Forelimb muscle (tissue), 1 donor: ENCODE measurements at regions not wholly inside any gene's neighbourhood (a gene's known extent, or its start where the extent isn't known, plus 50 kb on each side); places are given as distances from the start of the nearest gene placed in this dataset.

Source experiments
- DNase-seq: peaks from one replicate; pipeline ENCODE4 v3.0.0-alpha.2; 2013; ENCODE audit warnings: low read depth

DNA sequence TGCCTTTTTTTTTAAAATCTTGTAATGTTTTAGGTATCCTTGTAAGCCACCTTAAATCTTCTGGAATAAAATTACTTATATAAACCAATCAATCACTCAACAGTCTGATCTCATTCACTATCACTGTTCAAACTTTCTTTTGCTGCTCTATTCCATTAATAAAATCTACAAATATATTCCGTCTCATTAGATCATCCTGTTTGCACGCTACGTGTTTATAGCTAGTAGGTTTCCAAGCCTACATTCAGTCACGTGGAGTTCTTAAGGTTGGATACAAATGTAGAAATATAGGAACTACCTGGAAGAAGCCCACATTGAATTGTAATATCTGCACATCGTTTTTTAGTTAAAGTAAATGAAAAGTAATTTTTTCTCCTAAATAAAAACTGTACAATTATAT, 274.8 kb upstream of the CNTN4 start:
- DNase-seq, result no peak

DNA sequence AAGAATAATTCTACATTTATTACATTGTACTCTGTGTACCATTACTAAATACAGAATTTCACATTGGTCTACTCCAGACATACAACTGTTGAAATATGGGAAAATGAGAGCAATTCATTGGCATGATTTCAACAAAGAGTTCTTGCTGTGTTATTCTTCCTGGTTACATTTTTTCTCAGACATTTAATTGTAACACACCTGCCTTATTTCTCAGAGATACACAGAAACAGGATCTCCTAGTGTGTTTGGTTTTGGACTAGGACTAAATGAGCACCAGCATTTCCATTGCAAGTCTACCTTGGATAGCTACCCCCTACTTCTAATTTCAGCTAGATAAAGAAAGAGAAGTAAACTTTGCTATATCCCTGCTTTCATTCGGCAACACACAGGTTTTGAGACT, 274.3 kb upstream of the CNTN4 start:
- no peak for DNase-seq

DNA sequence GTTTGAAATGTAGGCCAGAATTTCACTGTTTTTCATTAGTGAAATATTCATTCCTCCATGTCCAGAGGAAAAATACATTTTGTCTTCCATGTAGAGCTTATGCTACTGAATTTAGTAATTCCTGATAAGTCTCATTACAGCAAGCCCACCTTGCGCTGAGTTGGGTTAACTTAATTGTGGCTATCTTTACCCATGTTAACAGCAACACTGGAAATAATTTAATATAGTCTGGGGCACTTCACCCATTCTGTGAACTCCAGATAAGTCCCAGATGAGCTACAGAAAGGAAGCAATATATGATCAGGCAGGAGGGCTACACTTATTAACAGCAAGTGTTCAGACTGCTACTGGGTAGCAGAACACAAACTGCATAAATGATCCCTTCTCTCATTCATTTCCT, 270.1 kb upstream of the CNTN4 start:
- DNase-seq, result no peak

DNA sequence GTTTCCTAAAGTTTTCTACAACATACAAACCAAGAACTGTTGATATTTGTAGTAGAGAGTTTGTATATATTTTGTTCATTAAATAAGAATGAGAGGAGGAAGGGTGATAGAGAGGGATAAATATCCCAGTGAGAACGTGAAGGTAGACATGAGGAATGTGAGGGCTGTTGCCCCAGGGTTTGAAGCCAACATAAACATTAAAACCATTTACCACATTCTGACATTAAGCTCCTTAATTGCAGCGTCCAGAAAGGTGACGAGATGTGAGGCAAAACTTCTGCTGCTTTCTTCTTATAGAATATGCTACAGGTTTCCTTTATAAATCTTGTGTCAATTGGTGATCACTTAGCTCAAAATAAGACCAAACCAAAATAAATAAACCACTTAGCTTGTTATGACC, 267.8 kb upstream of the CNTN4 start:
- no peak for DNase-seq

DNA sequence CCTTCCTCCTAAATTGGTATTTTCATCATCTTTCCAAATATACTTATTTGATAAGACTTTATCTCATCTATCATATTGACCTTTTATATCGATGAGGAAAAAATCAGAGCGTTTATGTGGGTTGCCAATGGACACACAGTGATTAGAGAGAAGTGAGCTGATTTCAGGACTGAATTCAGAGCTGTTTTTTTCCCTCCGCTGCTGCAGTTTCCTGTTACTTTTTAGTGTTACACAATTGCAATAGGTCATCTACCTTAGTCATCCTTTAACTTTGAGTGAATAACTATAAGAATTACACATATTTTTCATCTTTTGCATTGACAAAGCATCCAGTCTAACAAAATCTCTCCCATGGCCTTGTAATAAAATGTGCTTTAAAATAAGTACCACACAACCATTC, 266.3 kb upstream of the CNTN4 start:
- DNase-seq, result no peak

DNA sequence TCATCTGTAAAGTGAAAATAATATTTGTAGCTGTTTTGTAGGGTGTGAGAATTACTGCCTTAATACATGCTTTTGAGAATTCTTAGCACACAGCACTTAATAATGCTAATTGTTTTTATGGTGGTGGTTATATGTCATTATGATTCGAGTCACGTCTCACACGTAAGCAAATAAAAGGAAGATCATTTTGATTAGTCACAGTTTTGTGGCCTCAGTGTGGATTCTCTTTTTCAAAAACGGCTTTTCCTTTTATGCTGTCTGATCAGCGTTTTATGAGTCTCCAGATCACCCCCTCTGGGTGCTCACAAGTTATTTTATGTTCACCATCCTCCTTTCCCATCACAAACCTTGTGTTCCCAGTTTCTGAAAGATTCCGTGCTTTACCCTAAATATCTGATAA, 255.6 kb upstream of the CNTN4 start:
- DNase-seq, result no peak

DNA sequence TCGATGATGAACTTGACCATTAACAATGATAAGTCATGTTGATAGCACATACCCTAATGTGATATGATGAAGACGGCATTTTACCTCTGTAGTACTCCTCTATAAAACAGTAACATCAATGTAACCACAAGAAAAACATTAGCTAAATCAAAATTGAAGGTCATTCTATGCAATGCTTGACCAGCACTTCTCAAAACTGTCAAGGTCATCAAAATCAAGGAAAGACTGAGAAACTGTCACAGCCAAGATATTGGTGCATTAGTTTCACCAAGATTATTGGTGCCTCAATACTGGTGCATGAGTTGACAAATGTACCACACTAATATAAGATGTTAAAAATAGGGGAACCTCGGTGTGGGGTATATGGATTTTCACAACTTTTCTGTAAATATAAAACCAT, 251.1 kb upstream of the CNTN4 start:
- DNase-seq, result no peak

DNA sequence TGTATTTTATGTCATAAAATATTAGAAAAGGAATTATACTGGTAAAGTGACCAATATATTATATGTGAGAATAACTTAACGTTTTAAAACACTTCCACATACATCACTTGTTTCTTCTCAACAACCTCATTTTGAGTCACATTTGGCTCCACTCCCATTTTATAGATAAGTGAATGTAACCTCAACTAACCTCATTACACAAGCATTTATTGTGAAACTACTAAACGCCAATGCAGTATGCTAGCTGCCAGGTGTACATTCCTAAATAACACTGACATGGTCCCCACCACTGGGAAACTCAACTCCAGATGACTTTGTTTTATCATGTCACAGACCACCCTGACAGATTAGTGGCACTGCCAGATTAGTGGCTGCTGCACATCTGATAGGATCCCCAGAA, 249.7 kb upstream of the CNTN4 start:
- DNase-seq, result no peak

DNA sequence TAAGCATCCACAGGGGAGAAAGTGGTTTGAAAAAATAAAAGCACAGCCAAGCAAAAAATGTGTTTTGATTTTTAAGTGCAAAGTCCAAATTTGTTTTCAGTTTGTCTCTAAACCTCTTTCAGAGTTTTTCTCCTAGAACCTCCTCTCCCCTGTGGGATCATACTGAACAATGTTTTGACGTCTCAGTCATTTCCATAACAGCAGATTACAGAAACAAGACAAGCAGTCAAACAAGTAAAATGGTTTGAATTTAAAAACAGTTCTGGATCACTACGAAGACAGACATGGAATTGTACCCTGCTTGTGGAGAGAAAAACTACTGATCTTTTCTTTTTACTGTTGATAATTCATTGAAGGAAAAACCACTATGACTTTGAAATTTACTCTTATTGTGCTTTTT, 245.7 kb upstream of the CNTN4 start:
- DNase-seq, result no peak

DNA sequence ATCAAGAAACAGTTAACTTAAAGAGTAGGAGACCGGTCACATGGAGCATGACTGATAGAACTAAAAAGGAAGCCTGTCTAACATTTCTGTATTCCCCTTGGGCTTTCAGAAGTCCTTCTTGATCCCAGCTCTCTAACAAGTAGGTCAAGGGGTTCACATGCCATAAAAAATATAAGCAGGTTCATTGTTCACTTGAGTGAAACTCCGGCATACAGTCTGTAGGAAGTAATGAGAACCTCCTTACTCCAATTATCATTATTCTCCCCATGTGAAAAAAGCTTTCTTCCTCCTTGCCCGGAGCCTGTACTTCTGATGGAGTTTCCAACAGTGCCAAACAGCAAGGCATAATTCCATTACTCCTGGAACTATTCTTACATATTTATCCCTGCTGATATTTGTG, 242.8 kb upstream of the CNTN4 start:
- no peak for DNase-seq

DNA sequence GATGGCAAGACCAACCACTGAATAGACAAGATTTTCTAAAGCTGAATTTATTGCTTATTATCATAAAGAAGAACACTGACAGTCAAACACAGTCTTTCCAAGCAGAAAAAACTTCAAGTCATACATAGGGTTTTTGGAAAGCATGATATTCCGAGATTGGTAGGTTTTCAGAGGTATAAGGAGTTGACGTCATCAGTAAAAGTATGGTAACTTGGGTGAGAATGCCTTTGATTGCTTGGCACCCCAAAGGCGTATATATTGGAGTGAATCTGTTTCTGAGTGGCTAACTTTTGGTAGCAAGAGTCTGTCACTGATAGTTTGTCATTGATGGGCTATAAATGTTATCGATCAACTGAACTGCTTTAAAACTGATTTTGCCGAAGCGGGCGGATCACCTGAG, 227.9 kb upstream of the CNTN4 start:
- DNase-seq, result no peak

DNA sequence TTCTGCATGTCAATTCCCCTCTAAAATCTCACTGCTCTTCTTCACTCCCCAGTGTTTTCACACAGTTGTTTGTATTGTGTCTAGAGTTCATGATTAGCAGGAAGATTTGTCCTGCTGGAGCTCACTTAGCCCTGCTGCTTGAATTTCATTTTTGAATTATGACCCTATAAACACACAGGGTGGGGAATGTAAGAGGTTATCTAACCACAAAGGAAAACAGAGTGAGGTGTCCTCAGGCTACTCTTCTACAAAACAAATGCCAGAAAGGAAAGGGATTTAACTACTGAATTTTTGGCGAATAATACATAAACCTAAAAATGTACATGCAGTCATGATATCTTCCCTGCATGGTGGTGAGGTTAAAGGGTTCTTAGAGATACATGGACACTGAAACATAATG, 215.1 kb upstream of the CNTN4 start:
- no peak for DNase-seq

DNA sequence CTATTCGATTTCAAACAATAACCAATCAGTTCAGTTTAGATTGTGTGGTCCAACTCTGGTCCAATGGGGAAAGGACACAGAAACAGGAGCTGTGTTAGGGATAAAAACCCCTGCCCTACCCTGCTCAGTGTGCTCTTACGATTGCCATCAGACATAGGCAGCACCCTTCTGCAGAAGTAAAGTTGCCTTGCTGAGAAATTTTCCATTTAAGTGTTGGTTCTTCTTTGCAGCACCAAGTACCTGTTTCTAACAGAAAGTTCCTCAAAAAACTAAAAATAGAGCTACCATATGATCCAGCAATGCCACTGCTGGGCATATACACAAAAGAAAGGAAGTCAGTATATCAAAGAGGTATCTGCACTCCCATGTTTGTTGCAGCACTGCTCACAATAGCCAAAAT, 206.2 kb upstream of the CNTN4 start:
- DNase-seq, result no peak

DNA sequence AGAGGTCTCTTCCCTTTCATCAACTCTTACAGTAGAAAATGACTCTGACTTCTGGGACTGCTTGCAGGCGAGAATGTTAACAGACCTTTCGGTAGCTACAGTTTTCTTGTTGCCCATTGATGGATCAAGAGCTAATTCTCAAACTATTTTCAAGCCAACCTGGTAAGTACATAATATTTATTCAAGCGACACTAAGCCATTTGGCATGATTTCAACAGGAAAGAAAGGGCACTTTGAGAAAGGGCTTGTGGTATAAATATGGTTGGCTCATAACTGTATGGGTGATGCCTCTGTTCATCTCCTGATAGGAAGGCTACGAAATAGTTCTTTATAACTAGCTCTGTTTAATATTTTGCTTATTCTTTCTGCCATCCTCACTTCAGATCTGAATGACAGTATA, 196.2 kb upstream of the CNTN4 start:
- no peak for DNase-seq

DNA sequence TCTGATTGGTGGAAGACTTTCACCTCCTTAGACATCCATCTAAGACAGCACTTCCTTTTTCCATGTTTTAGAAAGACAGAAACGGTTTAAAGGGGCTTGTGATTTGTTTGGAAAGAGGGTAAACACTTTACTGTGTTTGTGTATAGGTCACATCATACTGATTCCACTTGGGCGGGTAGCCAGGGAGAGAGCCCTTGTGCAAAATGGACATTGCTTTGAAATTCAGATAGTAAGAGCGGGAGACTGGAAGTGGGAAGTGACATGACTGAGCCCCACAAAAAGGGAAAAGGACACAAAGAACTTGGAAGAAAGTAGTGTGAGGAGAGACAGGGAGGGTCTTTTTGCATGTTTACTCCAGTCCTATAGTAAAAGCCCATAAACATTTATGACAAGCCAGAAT, 195.6 kb upstream of the CNTN4 start:
- no peak for DNase-seq

DNA sequence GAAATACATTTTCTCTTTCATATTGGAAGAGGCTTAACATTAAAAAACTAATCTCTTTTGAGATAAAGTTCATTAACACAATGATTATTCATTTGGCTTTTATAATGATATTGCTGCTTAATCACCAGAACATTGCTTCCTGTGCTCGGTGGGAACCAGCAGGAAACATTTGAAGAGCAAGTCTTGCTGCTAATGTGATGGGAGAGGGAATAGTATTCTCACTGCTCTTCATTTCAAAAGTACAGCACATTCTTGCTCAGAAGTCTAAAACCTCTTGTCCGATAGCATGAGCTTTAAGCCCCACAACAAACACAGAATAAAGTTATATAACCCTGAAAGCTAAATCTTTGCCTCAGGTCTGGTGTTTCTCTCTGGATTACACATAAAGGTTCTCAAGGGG, 190.8 kb upstream of the CNTN4 start:
- DNase-seq, result no peak

DNA sequence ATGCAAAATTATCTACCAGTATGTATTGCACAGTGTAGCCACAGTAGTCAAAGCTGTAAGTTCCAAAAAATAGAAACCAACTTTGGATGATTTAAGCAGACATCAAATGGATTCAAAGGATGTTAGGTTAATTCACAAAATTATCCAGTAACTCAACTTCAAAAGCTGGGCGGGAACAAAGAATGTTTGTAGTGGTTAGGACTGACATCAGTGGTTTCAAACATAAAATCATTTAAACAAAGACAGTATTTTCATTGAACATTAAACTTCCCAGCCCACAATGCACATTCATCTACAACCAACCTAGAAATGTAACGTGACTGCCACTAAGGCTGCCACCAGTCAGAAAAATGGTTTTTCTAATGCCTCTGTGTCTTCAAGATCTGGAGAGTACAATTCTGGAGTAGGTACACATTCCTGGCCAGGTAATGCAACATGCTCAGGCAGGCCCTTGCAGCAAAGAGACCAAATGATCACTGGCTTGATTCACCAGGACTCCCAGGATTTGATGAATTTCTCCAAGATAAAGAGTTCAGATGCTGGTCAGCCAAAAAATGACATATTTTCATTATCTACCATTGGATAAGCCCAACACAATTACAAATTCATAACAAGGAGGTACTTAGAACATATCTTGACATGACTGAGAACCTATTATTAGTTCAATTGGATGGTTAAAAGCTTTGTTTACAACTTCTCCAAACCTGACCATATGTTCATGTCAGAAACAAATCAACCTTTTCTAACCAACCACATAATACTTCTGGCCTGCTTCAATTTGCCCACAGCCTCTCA, 189.8 kb upstream of the CNTN4 start:
- no peak for DNase-seq

DNA sequence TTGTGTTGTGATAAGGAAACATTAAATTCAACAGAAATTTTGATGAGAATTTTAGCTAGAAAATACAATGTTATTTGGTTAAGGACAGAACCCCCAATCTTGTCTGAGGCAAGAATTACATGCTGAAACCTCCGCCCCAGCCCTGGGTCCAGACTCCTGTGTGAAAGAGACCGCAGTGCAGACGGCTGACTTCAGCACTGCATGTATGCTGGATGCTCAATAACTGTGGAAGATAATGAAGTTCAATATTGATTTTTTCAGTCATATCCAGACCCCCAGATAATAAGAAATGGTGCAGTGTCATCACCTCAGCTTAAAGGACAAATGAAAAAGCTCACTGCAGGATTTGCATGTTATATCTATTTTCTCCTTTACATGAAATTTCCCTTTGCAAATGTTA, 188.3 kb upstream of the CNTN4 start:
- no peak for DNase-seq

DNA sequence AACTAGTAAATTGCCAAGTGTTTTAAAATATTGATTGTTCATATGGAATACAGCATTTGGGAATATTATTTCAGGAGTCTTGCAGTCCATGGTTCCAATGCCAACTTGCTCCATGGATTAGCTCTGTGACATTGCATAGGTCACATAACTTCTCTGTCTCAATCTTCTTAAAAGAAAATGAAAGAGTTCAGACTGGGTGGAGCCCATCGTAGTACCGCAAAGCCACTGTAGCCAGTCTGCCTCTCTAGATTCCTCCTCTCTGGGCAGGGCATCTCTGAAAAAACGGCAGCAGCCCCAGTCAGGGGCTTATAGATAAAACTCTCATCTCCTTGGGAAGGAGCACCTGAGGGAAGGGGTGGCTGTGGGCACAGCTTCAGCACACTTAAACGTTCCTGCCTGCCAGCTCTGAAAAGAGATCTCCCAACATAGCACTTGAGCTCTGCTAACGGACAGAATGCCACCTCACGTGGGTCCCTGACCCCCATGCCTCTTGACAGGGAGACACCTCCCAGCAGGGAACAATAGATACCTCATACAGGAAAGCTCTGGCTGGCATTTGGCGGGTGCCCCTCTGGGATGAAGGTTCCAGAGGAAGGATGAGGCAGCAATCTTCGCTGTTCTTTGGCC, 168.8 kb upstream of the CNTN4 start:
- DNase-seq, result no peak

DNA sequence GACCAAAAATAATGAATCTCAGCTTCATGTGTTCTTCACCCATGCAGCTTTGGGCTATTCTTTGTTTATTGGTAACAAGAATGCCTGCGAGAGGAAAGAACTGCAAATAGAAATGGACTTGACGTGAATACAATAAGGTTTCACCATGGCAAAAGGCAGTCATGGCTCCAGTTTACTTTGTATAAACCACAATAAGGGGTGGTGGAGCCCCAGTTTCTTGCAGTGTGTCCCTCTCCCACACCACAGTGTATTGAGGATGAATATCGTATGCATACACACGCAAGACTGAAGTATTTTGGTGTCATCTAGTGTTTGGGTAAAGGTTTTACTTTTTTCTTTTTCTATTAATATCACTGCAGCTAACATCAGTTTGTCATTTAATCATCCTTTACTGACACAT, 159.7 kb upstream of the CNTN4 start:
- no peak for DNase-seq

DNA sequence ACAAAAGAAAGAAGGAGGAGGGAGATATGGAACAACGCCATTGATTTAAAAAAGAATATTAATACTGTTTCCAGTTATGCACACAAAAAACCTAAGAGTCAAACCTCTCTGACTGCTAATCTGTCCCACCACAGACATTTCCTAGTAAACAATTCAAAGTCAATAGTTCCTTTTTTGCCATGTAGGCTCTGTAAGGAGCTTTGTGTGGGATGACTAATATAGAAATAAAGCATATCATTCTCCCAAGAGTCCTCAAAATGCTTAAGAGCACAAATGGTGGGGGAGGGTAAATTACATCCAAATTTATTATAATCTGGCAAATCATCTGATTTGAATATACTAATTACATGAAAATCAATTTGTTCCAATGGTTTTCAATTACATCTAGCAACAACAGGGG, 155.9 kb upstream of the CNTN4 start:
- DNase-seq, result no peak

DNA sequence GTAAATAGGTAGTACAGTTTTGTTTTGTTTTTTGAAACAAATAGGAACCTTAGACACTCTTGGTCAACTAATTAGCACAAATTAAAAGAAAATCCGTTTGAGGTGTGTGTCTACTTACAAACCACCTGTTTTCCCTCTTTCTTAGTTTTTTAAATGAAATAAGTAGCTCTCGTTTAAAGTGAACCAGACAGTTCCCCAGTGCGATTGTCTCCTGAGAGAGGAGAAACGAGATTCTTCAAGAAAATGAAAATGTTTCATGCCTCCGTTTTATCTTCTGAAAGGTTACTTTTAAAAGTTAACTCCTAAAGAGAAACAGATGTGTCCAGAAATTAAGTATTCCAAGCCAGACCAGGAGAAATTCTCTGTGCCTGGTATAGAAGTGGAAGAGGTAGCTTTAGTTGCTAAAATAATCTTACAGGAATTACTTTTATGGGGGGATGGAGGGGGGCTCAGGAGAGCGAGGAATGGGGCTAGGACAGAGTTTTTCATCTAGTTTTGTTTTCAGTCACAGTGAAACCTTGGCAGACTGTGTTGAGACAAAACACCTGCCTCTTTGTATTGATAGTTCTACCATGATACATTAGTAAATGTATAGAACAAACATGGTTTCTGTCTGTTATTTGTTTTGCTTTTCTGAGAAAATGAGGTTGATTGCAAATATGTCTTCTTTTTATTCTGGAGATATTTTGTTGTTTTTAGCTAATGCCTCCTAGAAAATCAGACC, 155.1 kb upstream of the CNTN4 start:
- DNase-seq, result no peak

DNA sequence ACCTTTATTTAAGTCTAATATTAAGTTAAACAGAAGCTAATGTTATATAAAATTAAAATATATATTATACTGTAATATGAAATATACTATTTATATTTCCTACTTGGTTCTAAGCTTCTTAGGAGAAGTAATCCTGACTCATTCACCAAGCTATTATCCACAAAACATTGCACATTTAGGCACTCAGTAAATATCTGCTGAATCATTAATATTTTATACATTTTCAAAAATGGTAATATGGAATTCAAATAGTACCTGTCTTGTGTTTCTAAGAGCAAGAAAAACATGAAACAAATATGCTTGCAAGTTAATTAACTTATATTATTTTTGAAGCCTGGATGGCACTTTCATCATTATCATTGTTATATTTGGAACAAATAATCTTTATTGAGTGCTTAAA, 153.0 kb upstream of the CNTN4 start:
- DNase-seq, result no peak
